ENCODE measurements at regions not wholly inside any gene's neighbourhood (a gene's known extent, or its start where the extent isn't known, plus 50 kb on each side); places are given as distances from the start of the nearest gene placed in this dataset.

- TF ChIP-seq CREM (IDR thresholded peaks at IDR 0.05; ENCODE audit: low read depth) (no peak), CTCF (IDR thresholded peaks at IDR 0.05 in 2 of 3, conservative IDR thresholded peaks at IDR 0.05 in 1 of 3; ENCODE audit: control insufficient read depth in 2 of 3, extremely low read depth in 1 of 3, insufficient read depth in 1 of 3, low read depth in 3 of 3, low read length in 3 of 3) (no peak), ZBTB4 (CRISPR knock-in tag; IDR thresholded peaks at IDR 0.05) (no peak), ZNF384 (IDR thresholded peaks at IDR 0.05; ENCODE audit: borderline replicate concordance, low read depth, low read length) (no peak), JUND (IDR thresholded peaks at IDR 0.05; ENCODE audit: low read depth, low read length) (no peak), MAX (IDR thresholded peaks at IDR 0.05; ENCODE audit: low read depth, low read length) (no peak), RAD21 (IDR thresholded peaks at IDR 0.05; ENCODE audit: insufficient read depth, low read depth, low read length) (no peak), EZH2 (IDR thresholded peaks at IDR 0.05; ENCODE audit: borderline replicate concordance, control insufficient read depth, low read depth, low read length) (no peak), KDM1A (IDR thresholded peaks at IDR 0.05; ENCODE audit: borderline replicate concordance) (no peak), GABPA (IDR thresholded peaks at IDR 0.05; ENCODE audit: low read depth) (no peak), RAD51 (IDR thresholded peaks at IDR 0.05) (no peak), KLF5 (IDR thresholded peaks at IDR 0.05; ENCODE audit: partially characterized antibody) (no peak), NR2F1 (conservative IDR thresholded peaks at IDR 0.05) (no peak)
Measured at GRCh38 chr1:194787001-194787400, 1600.6 kb upstream of the B3GALT2 start.
